ENCODE measurements at regions not wholly inside any gene's neighbourhood (a gene's known extent, or its start where the extent isn't known, plus 50 kb on each side); places are given as distances from the start of the nearest gene placed in this dataset.

DNA sequence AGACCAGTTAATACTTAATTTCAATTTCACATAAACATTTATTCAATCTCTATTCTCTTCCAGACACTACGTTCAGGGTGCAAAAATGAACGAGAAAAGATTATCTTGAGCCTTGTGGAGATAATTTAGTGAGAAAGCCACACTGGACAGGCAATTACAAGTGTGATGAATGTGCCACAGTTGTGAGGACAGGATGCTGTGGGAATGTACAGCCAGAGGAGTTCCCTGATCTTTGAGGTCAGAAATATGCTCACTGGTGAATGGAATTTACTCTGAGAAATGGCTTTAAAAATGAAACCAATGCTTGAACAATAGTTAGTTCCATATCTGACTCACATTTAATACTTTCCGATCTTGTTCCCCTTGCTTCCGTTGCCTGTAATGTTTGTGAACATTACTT is 864.8 kb downstream of the GATA3 start:
- Histone ChIP-seq H3K9me3 (no peaks in the 10 kb centered on the region), H3K36me3 (no peaks in the 10 kb centered on the region), H3K27ac (no peak overlapping the region), H3K4me3 (no peak overlapping the region), H3K4me1 (no peaks in the 10 kb centered on the region), H3K27me3 (no peaks in the 10 kb centered on the region)
- no peak for DNase-seq
- WGBS, 2 donors, result 58 to 71% methylated on average over 4 of the region's 4 CpGs
- TF ChIP-seq POLR2AphosphoS5 (IDR thresholded peaks at IDR 0.05) (no peak), EP300 (IDR thresholded peaks at IDR 0.05) (no peak), POLR2A (IDR thresholded peaks at IDR 0.05) (no peak)
- TF ChIP-seq, protein P1, sequence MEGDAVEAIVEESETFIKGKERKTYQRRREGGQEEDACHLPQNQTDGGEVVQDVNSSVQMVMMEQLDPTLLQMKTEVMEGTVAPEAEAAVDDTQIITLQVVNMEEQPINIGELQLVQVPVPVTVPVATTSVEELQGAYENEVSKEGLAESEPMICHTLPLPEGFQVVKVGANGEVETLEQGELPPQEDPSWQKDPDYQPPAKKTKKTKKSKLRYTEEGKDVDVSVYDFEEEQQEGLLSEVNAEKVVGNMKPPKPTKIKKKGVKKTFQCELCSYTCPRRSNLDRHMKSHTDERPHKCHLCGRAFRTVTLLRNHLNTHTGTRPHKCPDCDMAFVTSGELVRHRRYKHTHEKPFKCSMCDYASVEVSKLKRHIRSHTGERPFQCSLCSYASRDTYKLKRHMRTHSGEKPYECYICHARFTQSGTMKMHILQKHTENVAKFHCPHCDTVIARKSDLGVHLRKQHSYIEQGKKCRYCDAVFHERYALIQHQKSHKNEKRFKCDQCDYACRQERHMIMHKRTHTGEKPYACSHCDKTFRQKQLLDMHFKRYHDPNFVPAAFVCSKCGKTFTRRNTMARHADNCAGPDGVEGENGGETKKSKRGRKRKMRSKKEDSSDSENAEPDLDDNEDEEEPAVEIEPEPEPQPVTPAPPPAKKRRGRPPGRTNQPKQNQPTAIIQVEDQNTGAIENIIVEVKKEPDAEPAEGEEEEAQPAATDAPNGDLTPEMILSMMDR (IDR thresholded peaks at IDR 0.05), result no peak
- intact Hi-C loops (cut with DNase I), result no loop called here

DNA sequence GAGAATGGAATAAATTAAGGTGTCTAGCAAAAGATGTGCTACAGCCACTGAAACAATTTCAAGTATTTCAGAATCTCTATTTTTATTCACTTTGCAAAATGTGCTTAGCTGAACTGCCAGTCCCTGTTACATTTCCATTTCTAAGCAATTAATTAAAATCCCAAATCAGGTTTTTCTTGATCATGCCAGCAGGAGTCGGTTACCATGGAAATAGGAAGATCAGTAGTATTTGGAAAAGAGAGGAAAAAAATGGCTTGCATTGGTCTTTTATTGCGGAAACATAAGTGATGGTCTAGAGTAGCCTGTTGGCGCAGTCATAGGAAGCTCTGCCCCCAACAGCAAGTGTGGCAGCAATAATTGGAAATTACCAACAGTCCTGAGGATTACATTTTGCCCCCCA is 867.1 kb downstream of the GATA3 start:
- no peaks in the 10 kb centered on the region for H3K27me3 ChIP-seq
- H3K36me3 ChIP-seq, result no peaks in the 10 kb centered on the region
- H3K9me3 ChIP-seq, result no peaks in the 10 kb centered on the region
- 81 to 87% methylated on average over 3 of the region's 3 CpGs for WGBS, 2 donors
- TF ChIP-seq POLR2AphosphoS5 (IDR thresholded peaks at IDR 0.05) (no peak), EP300 (IDR thresholded peaks at IDR 0.05) (no peak), POLR2A (IDR thresholded peaks at IDR 0.05) (no peak)
- TF ChIP-seq, protein P1 (IDR thresholded peaks at IDR 0.05), result no peak
- H3K27ac ChIP-seq, result no peak overlapping the region
- no peak overlapping the region for H3K4me3 ChIP-seq
- intact Hi-C loops (cut with DNase I), result no loop called here
- DNase-seq, result no peak
- no peaks in the 10 kb centered on the region for H3K4me1 ChIP-seq

DNA sequence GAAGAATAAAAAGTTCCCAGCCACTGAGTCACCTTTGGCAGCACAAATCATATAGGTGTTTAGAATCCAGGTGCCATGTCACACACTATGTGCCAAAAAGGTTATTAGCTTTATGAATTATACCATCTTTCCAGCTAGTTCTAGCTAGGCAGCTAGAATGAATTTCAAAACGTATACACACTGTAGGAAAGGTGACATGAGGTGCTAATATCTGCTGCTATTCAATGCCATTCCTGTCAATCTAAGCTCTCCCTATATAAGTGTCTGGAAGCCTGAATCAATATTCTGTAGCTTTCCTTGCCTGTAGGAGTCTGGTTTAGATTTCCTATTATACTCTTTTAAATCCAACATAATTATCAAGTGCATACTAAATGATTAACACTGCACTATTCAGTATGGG is 868.6 kb downstream of the GATA3 start:
- DNase-seq, result no peak
- intact Hi-C loops (cut with DNase I), result no loop called here
- H3K4me3 ChIP-seq, result no peak overlapping the region
- H3K4me1 ChIP-seq, result no peaks in the 10 kb centered on the region
- no peak for TF ChIP-seq POLR2A (IDR thresholded peaks at IDR 0.05)
- no peak for TF ChIP-seq POLR2AphosphoS5 (IDR thresholded peaks at IDR 0.05)
- no peak for TF ChIP-seq EP300 (IDR thresholded peaks at IDR 0.05)
- H3K9me3 ChIP-seq, result no peaks in the 10 kb centered on the region
- H3K27me3 ChIP-seq, result no peaks in the 10 kb centered on the region
- H3K36me3 ChIP-seq, result no peaks in the 10 kb centered on the region
- WGBS, 2 donors, result 71 to 72% methylated on average over 1 of the region's 1 CpG
- no peak overlapping the region for H3K27ac ChIP-seq

DNA sequence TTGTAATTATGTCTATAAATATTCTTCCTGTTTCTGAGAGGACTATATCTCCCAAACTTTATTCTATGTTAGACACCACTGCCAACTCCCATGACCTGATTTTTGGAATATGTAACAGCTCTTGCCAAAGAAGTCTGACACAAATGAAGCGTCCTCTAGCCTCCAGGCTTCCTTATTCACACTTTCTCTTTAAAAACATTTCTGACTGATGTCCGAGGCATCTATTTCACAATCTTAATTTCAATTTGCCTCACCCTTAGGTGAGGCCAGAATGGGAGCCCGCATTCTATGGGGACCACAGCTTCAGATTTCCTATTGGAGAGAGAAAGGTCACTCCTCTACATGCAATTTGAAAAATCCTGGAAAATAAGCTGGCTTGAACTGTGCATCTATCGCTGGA is 873.2 kb downstream of the GATA3 start:
- Histone ChIP-seq H3K36me3 (no peaks in the 10 kb centered on the region), H3K27me3 (no peaks in the 10 kb centered on the region), H3K4me3 (no peak overlapping the region), H3K27ac (no peak overlapping the region), H3K4me1 (no peaks in the 10 kb centered on the region), H3K9me3 (no peaks in the 10 kb centered on the region)
- no peak for DNase-seq
- 59 to 68% methylated on average over 4 of the region's 4 CpGs for WGBS, 2 donors
- TF ChIP-seq, protein P1 (IDR thresholded peaks at IDR 0.05), result no peak
- TF ChIP-seq POLR2AphosphoS5 (IDR thresholded peaks at IDR 0.05) (no peak), EP300 (IDR thresholded peaks at IDR 0.05) (no peak)
- intact Hi-C loops (cut with DNase I), result no loop called here

DNA sequence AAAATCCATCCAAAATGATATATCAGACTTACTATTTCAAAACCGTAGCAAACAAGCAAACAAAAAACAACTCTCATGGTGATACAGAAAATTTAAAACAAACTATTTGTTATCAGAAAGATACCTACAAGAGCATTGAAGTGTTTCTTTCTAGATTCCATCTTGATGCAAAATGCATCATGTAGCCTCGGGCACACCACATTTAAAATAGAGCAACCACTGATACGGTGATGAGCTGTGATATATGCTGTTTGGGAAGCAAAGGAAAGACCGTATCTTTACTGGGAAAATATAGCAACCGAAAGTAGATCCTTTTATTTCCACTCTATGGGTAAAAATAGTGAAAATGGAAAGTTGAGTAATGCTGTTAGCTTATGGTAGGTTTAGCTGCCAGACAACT is 892.0 kb downstream of the GATA3 start:
- no peaks in the 10 kb centered on the region for H3K9me3 ChIP-seq
- no peaks in the 10 kb centered on the region for H3K27me3 ChIP-seq
- no peaks in the 10 kb centered on the region for H3K36me3 ChIP-seq
- H3K27ac ChIP-seq, result no peak overlapping the region
- 90 to 91% methylated on average over 5 of the region's 5 CpGs for WGBS, 2 donors
- no peak for DNase-seq
- no peaks in the 10 kb centered on the region for H3K4me1 ChIP-seq
- intact Hi-C loops (cut with DNase I), result no loop called here
- TF ChIP-seq, protein P1 (IDR thresholded peaks at IDR 0.05), result no peak
- TF ChIP-seq EP300 (IDR thresholded peaks at IDR 0.05), result no peak
- TF ChIP-seq POLR2AphosphoS5 (IDR thresholded peaks at IDR 0.05), result no peak
- no peak for TF ChIP-seq POLR2A (IDR thresholded peaks at IDR 0.05)
- H3K4me3 ChIP-seq, result no peak overlapping the region
